ENCODE measurements at regions not wholly inside any gene's neighbourhood (a gene's known extent, or its start where the extent isn't known, plus 50 kb on each side); places are given as distances from the start of the nearest gene placed in this dataset.

DNA sequence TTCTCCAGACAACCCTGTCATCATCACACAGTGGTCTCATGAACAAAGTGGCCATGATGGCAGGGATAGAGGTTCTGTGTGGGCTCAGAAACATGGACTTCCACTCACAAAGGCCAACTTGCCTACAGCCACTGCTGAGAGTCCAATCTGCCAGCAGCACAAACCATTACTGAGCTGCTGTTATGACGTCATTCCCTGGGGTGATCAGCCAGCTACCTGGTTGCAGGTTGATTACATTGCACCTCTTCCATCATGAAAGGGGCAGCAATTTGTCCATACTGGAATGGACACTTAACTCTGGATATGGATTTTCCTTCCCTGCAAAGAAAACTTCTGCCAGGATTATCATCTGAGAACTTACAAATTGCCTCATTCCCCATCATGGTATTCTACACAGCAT lies 1275.9 kb downstream of the TYW1 start:
- intact Hi-C loops (cut with DNase I): no loop called here
- no peak overlapping the region for H3K27ac ChIP-seq
- no peaks in the 10 kb centered on the region for H3K36me3 ChIP-seq
- H3K4me1 ChIP-seq: no peaks in the 10 kb centered on the region
- no peak for DNase-seq (ENCODE audit: low spot score in 2 of 2)
- no peaks in the 10 kb centered on the region for H3K27me3 ChIP-seq
- H3K4me3 ChIP-seq: no peak overlapping the region
- H3K9me3 ChIP-seq: no peaks in the 10 kb centered on the region
- TF ChIP-seq, protein P1, sequence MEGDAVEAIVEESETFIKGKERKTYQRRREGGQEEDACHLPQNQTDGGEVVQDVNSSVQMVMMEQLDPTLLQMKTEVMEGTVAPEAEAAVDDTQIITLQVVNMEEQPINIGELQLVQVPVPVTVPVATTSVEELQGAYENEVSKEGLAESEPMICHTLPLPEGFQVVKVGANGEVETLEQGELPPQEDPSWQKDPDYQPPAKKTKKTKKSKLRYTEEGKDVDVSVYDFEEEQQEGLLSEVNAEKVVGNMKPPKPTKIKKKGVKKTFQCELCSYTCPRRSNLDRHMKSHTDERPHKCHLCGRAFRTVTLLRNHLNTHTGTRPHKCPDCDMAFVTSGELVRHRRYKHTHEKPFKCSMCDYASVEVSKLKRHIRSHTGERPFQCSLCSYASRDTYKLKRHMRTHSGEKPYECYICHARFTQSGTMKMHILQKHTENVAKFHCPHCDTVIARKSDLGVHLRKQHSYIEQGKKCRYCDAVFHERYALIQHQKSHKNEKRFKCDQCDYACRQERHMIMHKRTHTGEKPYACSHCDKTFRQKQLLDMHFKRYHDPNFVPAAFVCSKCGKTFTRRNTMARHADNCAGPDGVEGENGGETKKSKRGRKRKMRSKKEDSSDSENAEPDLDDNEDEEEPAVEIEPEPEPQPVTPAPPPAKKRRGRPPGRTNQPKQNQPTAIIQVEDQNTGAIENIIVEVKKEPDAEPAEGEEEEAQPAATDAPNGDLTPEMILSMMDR (IDR thresholded peaks at IDR 0.05): no peak

DNA sequence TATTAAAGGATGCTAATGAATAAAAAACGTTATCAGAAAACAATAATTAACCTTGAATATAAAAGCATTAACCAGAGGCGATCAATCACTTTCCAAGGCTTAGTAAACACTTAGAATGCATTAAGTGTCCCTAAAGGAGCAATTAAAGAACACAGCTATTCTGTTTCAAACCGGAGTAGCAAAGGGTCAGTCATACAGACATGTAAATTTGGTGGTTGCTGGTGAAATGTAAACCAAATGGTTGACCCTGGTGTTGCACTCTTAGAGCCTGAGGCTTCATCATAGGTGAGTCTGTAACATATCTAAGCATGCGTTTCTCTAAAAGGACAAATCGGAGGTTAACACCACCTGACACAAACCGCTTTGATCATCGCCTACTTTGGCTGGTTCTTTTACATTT lies 1280.1 kb downstream of the TYW1 start:
- Histone ChIP-seq H3K4me3 (no peak overlapping the region), H3K4me1 (no peaks in the 10 kb centered on the region), H3K9me3 (no peaks in the 10 kb centered on the region), H3K27ac (no peak overlapping the region), H3K27me3 (no peaks in the 10 kb centered on the region), H3K36me3 (no peaks in the 10 kb centered on the region)
- no peak for DNase-seq (ENCODE audit: low spot score in 2 of 2)
- TF ChIP-seq, protein P1 (IDR thresholded peaks at IDR 0.05): no peak
- intact Hi-C loops (cut with DNase I): no loop called here

DNA sequence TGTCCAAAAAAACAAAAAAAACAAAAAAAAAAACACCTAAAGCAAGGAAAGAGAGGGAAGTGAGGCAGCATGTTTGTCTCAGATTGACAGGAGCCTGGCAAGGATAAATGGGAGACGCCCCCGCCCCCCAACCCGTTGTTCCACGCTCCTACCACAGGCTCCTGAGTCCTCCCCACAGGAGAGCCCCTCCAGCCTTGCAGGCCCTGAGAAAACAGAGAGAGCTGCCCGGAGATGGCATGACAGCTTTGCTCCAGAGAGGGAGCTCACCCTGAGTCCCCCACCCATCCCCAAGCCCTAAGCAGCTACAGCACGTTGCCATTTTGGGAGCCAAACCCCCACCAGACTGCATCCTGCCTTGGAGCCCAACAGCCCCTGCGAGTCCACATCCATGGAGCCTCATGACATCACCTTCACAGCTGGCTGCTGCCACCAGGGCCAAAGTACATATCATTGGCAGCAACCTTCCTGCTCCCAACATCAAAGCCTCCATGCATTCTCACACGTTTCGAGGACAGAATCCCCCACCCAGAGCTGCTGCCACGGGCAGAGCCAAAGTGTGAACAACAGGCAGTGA lies 1283.3 kb downstream of the TYW1 start:
- no peak overlapping the region for H3K4me3 ChIP-seq
- no peaks in the 10 kb centered on the region for H3K9me3 ChIP-seq
- H3K36me3 ChIP-seq: no peaks in the 10 kb centered on the region
- TF ChIP-seq, protein P1 (IDR thresholded peaks at IDR 0.05): no peak
- no peaks in the 10 kb centered on the region for H3K27me3 ChIP-seq
- no peak for DNase-seq (ENCODE audit: low spot score in 2 of 2)
- no peak overlapping the region for H3K27ac ChIP-seq
- no peaks in the 10 kb centered on the region for H3K4me1 ChIP-seq
- intact Hi-C loops (cut with DNase I): no loop called here

DNA sequence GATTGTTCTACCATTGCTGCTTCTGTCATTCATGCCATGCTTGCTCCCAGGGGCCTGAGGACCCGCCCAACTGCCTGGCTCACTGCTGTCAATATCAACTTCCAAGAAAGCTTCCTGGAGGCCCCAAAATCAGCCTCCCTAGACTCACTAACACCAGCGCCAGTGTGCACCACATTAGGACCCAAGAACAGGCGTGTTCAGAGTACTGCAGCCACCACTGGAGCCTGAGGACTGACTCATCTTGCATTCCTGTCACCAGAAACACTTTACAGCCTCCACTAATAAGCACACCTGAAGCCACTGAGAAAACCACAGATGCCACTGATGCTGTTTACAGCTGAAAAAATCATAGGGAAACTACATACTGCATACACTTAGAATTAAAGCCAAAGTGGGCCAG lies 1284.3 kb downstream of the TYW1 start:
- DNase-seq (ENCODE audit: low spot score in 2 of 2): no peak
- H3K4me1 ChIP-seq: no peaks in the 10 kb centered on the region
- H3K27me3 ChIP-seq: no peaks in the 10 kb centered on the region
- H3K36me3 ChIP-seq: no peaks in the 10 kb centered on the region
- H3K27ac ChIP-seq: no peak overlapping the region
- H3K4me3 ChIP-seq: no peak overlapping the region
- TF ChIP-seq, protein P1 (IDR thresholded peaks at IDR 0.05): no peak
- H3K9me3 ChIP-seq: peaks cover 0 to 8% of the 10 kb centered on the region in 2 donors
- intact Hi-C loops (cut with DNase I): no loop called here

DNA sequence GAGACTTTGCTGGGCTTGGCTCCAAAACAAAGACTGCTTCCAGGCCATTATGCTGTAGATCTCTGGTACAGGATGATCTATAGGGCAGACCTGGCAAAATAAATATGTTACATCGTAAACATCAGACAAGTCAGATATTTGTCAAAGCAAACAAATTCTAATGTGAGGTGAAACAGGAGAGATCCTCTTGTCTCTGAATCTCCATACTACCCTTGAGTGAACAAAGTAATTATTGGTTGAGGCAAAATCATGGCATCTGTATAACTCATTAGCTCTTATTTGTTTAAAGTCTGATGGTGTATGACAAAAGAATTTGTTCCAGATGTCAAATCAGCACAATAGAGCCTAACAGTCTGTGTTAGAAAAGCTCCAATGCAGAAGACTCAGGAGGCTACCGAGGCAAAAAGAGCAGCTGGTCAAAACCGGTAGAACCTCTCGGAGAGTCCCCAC lies 1291.5 kb downstream of the TYW1 start:
- no peaks in the 10 kb centered on the region for H3K27me3 ChIP-seq
- no peak overlapping the region for H3K4me3 ChIP-seq
- TF ChIP-seq, protein P1 (IDR thresholded peaks at IDR 0.05): no peak
- DNase-seq (ENCODE audit: low spot score in 2 of 2): no peak
- H3K4me1 ChIP-seq: no peaks in the 10 kb centered on the region
- H3K27ac ChIP-seq: no peak overlapping the region
- peaks cover 0 to 17% of the 10 kb centered on the region in 2 donors for H3K9me3 ChIP-seq
- intact Hi-C loops (cut with DNase I): no loop called here
- no peaks in the 10 kb centered on the region for H3K36me3 ChIP-seq

DNA sequence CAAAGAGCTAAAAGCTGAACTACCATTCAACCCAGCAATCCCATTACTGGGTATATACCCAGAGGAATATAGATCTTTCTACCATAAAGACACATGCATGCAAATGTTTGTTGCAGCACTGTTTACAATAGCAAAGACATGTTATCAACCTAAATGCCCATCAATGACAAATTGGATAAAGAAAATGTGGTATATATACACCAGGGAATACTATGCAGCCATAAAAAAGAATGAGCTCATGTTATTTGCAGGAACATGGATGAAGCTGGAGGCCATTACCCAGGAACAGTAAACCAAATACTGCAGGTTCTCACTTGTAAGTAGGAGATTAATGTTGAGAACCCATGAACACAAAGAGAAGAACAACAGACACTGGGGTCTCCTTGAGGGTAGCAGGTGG lies 1295.1 kb downstream of the TYW1 start:
- intact Hi-C loops (cut with DNase I): no loop called here
- H3K9me3 ChIP-seq: peaks cover 0 to 1% of the 10 kb centered on the region in 2 donors
- H3K4me3 ChIP-seq: no peak overlapping the region
- TF ChIP-seq, protein P1 (IDR thresholded peaks at IDR 0.05): no peak
- H3K4me1 ChIP-seq: no peaks in the 10 kb centered on the region
- DNase-seq (ENCODE audit: low spot score in 2 of 2): no peak
- no peaks in the 10 kb centered on the region for H3K27me3 ChIP-seq
- H3K27ac ChIP-seq: no peak overlapping the region
- no peaks in the 10 kb centered on the region for H3K36me3 ChIP-seq
